IMR-90 (cell line): ENCODE measurements at regions not wholly inside any gene's neighbourhood (a gene's known extent, or its start where the extent isn't known, plus 50 kb on each side); places are given as distances from the start of the nearest gene placed in this dataset.

Experiments
- CHD1 ChIP-seq: IDR thresholded peaks from 2 replicates; pipeline ENCODE4 v1.6.1; 2012; ENCODE audit warnings: low read depth, low read length, improper control_type of control experiment
- MAFK ChIP-seq: IDR thresholded peaks from 2 replicates; pipeline ENCODE4 v1.6.1; 2012; ENCODE audit warnings: low read depth, low read length, improper control_type of control experiment
- MXI1 ChIP-seq: IDR thresholded peaks from 2 replicates; pipeline ENCODE4 v1.6.1; 2012; ENCODE audit warnings: low read depth, mild to moderate bottlenecking, low read length, moderate library complexity, borderline replicate concordance
- POLR2A ChIP-seq: IDR thresholded peaks from 2 replicates; pipeline ENCODE4 v1.6.1; 2012; ENCODE audit warnings: mild to moderate bottlenecking, low read depth, low read length
- RFX5 ChIP-seq: IDR thresholded peaks from 2 replicates; pipeline ENCODE4 v1.8.0; 2012; ENCODE audit warnings: low read depth, mild to moderate bottlenecking, low read length, moderate library complexity
- USF2 ChIP-seq: fragments of 150-350 bp; IDR thresholded peaks from 2 replicates; pipeline ENCODE4 v1.6.1; 2017; ENCODE audit warnings: mild to moderate bottlenecking, antibody characterized with exemption, low read length, low read depth
- TF ChIP-seq, protein P1 (sequence below): conservative IDR thresholded peaks from 2 replicates; pipeline ENCODE4 v1.5.1; 2012; ENCODE audit warnings: mild to moderate bottlenecking, low read depth, low read length, improper control_type of control experiment

DNA sequence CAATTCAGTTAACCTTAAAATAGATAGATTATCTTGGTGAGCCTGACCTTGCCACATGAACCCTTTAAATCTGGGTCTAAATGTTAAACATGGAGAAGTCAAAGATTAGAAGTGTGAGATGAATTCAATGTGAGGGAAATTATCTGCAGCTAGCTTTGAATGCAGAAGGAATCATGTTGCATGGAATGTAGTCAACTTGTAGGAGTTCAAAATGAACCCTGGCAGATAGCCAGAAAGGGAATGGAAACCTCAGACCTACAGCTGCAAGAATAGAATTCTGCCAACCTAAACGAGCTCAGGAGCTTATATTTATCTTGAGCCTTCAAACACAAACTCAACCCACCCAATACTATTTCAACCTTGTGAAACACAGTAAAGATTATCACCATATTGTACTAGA lies 632.5 kb downstream of the KCTD8 start:
- TF ChIP-seq, protein P1, sequence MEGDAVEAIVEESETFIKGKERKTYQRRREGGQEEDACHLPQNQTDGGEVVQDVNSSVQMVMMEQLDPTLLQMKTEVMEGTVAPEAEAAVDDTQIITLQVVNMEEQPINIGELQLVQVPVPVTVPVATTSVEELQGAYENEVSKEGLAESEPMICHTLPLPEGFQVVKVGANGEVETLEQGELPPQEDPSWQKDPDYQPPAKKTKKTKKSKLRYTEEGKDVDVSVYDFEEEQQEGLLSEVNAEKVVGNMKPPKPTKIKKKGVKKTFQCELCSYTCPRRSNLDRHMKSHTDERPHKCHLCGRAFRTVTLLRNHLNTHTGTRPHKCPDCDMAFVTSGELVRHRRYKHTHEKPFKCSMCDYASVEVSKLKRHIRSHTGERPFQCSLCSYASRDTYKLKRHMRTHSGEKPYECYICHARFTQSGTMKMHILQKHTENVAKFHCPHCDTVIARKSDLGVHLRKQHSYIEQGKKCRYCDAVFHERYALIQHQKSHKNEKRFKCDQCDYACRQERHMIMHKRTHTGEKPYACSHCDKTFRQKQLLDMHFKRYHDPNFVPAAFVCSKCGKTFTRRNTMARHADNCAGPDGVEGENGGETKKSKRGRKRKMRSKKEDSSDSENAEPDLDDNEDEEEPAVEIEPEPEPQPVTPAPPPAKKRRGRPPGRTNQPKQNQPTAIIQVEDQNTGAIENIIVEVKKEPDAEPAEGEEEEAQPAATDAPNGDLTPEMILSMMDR = no peak
- TF ChIP-seq POLR2A (no peak), MAFK (no peak), USF2 (no peak), RFX5 (no peak), CHD1 (no peak), MXI1 (no peak)
